HG03280 (cell line): ENCODE measurements at regions not wholly inside any gene's neighbourhood (a gene's known extent, or its start where the extent isn't known, plus 50 kb on each side); places are given as distances from the start of the nearest gene placed in this dataset.

Source experiments
- ATAC-seq: cut with Tn5 transposase; IDR thresholded peaks from one replicate; pipeline ENCODE4 v1.9.1; 2021; ENCODE audit warnings: mild to moderate bottlenecking, moderate library complexity; ENCODE audit not compliant: unreplicated experiment

DNA sequence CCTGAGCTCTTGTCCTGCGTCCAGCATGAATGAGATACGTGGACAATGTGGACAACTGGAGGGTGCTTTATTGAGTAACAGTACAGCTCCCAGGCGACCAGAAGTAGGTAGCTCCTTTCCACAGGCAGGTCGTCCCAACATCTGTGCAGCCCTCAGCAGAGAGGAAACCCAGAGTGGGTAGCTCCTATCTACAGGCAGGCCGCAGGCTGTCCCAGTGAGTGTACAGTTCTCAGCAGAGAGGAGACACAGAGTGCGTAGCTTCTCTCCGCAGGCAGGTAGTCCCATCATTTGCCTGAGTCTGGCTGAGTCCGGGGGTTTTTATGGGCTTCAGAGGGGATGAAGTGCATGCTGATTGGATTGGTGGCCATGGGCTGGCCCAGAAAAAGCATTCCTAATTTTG is 373.3 kb downstream of the CHSY3 start:
- ATAC-seq, result no peak

GRCh38 chr5:130277002-130277401 is 372.7 kb downstream of the CHSY3 start:
- no peak for ATAC-seq

DNA sequence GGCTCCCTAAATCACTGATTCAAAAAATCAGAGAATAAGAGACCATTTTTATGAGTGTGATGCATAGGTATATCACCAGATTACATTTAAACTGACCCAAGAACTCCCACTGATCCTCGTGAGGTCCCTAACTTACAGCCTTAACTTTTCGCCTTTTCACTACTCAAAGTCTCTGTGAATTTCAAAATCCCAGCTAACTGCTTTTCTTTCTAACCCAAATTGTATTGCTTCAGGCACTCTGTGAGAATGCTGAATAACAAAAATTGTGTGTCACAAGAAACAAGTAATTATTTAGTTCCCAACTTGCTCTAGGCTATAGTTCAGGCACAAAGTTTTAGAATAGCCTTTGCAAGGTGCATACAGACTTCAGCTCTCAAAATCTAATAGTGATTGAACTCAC is 368.6 kb downstream of the CHSY3 start:
- no peak for ATAC-seq

DNA sequence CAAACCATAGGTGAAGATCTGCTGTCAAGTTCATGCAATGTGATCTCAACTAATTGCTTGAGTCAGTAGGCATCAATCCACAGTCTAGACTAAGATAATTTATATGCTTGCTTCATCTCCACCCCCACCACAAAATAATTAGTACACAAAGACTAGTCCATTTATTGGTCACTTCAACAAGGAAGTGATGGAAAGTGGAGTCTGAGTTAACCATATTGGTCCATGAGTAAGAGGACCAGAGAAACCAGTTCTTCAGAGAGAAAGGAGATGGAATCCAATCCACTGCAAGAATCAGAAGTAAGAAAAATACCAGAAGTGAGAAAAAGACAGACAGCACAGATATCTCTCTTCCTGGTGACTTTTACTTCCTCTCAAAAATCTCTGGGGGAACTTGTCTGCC is 366.5 kb downstream of the CHSY3 start:
- no peak for ATAC-seq

DNA sequence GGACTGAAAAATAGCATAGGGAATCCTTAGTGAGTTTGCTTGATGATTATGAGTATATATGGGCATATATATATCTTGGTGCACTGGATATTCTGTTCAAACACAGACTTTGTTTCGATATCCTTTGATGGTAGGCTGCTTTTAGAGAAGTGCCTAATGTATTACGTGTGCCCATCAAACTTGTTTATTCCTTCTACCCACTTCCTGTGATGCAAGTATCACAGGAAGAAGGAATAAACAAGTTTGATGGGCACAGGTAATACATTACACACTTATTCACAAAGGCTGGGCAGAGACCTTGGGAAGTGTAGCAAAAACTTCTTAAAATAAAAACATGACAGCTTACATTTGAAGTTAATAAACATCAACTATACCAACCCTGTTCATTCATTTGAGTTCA is 364.2 kb downstream of the CHSY3 start:
- ATAC-seq, result no peak

DNA sequence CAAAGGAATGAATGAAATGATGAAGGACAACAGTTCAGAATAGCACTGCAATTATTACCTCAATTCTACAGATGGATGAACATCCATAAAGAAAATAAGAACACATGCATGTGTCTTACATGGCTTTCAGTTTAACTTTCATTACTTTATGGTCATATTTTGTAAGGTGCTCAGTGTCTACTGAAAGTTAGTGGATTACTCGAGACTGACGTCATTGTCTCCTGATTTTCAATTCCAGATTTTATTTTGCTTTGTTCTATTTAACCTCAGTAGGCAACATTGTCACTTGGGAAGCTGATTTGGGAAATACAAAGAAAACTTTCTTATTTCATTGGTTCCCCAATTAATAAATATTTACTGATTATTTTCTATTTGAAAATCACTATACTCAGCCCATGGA is 363.7 kb downstream of the CHSY3 start:
- ATAC-seq, result no peak

DNA sequence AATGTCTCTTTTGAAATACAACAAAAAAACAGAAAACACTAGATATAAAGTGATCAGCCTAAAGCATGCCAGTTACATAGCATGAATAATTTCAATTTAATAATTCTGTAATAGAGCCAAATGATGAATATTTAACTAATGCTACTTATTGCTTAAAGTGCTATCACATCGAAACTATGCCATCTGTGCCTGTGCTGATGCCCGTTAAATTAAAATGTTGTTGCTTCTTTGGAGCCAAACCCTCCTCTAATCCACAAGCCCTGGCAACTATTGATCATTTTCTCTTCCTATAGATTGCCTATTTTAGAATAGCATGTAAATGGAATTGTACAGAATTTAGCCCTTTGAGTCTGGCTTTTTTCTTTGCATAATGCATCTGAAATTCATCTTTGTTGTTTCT is 356.2 kb downstream of the CHSY3 start:
- no peak for ATAC-seq

DNA sequence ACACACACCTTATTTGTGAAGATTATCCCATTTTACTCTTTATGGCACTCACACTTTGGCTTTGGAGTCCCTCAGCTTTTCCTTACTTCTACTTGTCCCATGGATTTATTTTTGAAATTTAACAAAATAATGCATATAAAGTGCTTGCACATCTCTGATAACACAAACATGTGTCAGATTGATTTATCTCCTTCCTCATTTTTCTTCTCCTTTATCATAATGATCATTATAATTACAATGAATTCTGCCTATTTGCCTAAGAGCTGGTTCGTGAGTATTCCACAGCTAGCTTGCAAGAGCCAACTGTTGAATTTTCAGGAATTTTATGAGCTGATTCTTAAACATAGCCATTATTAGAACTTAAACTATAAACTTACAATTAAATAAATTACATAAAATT is 347.7 kb downstream of the CHSY3 start:
- ATAC-seq, result no peak

GRCh38 chr5:130243641-130244040 is 339.4 kb downstream of the CHSY3 start:
- no peak for ATAC-seq

GRCh38 chr5:130237721-130238120 is 333.5 kb downstream of the CHSY3 start:
- no peak for ATAC-seq
